Karpas-422 (cell line): ENCODE measurements at regions not wholly inside any gene's neighbourhood (a gene's known extent, or its start where the extent isn't known, plus 50 kb on each side); places are given as distances from the start of the nearest gene placed in this dataset.

Experiments used
- DNase-seq: peaks from one replicate; pipeline ENCODE4 v3.0.0-alpha.2; 2015
- H2AFZ ChIP-seq: fragments of 200-600 bp; sonication (generic); 2 replicates; pipeline ENCODE4 v1.6.1; 2014; ENCODE audit warnings: antibody characterized with exemption, low read length, mixed read lengths
- H3K27ac ChIP-seq: fragments of 200-600 bp; sonication (generic); 2 replicates; pipeline ENCODE4 v1.5.1; 2014; ENCODE audit warnings: mild to moderate bottlenecking, low read length, moderate library complexity
- H3K27me3 ChIP-seq: fragments of 200-600 bp; sonication (generic); 2 replicates; pipeline ENCODE4 v1.6.1; 2014; ENCODE audit warnings: low read length, mixed read lengths
- H3K36me3 ChIP-seq: fragments of 200-600 bp; sonication (generic); 2 replicates; pipeline ENCODE4 v1.6.1; 2014; ENCODE audit warnings: low read length, mixed read lengths; ENCODE audit not compliant: insufficient read depth
- H3K4me1 ChIP-seq: fragments of 200-600 bp; sonication (generic); 2 replicates; pipeline ENCODE4 v1.6.1; 2014; ENCODE audit warnings: mild to moderate bottlenecking, low read length, mixed read lengths
- H3K4me2 ChIP-seq: fragments of 200-600 bp; sonication (generic); 2 replicates; pipeline ENCODE4 v1.6.1; 2014; ENCODE audit warnings: low read length, low read depth, mild to moderate bottlenecking; ENCODE audit not compliant: poor library complexity, severe bottlenecking
- H3K4me3 ChIP-seq: fragments of 200-600 bp; sonication (generic); 2 replicates; pipeline ENCODE4 v1.5.1; 2014; ENCODE audit warnings: mild to moderate bottlenecking, antibody characterized with exemption, low read length, mixed read lengths
- H3K79me2 ChIP-seq: fragments of 200-600 bp; sonication (generic); 2 replicates; pipeline ENCODE4 v1.6.1; 2014; ENCODE audit warnings: mild to moderate bottlenecking, low read length, mixed read lengths
- H3K9ac ChIP-seq: fragments of 200-600 bp; sonication (generic); 2 replicates; pipeline ENCODE4 v1.6.0; 2014; ENCODE audit warnings: low read length
- H3K9me2 ChIP-seq: fragments of 200-600 bp; sonication (generic), shearing (Covaris generic); replicated peaks from 2 replicates; pipeline ENCODE4 v1.6.0; 2014; ENCODE audit warnings: mild to moderate bottlenecking, low read length, moderate library complexity; ENCODE audit not compliant: insufficient read depth
- H3K9me3 ChIP-seq: fragments of 300-700, 200-600 bp; sonication (generic); 2 replicates; pipeline ENCODE4 v1.6.1; 2014; ENCODE audit warnings: low read length, mixed read lengths
- H4K20me1 ChIP-seq: fragments of 200-600 bp; sonication (generic); 2 replicates; pipeline ENCODE4 v1.6.1; 2014; ENCODE audit warnings: mild to moderate bottlenecking, antibody characterized with exemption, low read length, low read depth; ENCODE audit not compliant: insufficient read depth

DNA sequence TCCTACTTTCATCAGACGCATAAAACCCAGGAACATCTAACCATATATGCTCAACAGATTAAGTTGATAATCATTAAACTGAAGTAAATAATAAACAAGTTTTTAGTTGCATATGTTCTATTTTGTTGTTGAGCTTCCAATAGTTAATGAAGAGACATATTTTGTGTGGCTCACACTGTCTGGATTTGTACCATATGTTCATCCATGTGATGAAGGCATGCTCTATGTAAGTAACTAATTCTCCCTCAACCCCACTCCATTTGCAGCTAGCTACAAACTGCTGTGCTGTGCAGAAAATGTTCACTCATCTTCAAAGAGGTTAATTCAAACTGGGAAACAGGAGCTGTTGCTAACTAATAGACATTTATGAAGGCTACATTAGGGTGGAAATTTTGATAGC, 589.7 kb upstream of the LRRC4C start:
- Histone ChIP-seq H3K4me1 (no peaks in the 10 kb centered on the region), H2AFZ (no peak overlapping the region), H3K9me3 (peaks cover 35% of the 10 kb centered on the region), H3K4me3 (no peak overlapping the region), H3K9me2 (no peaks in the 10 kb centered on the region), H3K36me3 (no peaks in the 10 kb centered on the region), H3K79me2 (no peaks in the 10 kb centered on the region), H3K27ac (no peak overlapping the region), H3K27me3 (no peaks in the 10 kb centered on the region), H3K4me2 (no peak overlapping the region), H3K9ac (no peak overlapping the region), H4K20me1 (no peaks in the 10 kb centered on the region)
- no peak for DNase-seq

DNA sequence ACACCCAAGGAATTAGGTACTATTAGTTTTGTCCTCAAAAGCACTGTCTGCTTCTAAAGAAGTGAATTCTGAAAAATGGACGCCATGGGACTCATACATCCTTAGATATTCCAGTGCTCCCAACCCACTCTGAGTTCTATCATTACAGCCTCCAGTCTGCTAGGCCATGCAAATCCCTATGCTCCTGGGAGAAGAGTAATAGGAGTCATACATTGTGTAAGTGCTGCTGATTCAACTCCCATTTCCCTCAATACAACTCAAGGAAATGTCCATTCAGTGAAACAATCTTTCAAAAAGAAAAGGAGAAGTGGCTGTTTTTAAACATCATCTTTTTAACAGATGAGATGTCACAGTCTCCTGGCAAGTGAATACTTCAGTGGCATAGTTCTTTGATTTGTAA, 590.2 kb upstream of the LRRC4C start:
- H3K9me3 ChIP-seq = peaks cover 34% of the 10 kb centered on the region
- H3K9me2 ChIP-seq = no peaks in the 10 kb centered on the region
- H3K36me3 ChIP-seq = no peaks in the 10 kb centered on the region
- no peak overlapping the region for H3K4me3 ChIP-seq
- H3K27ac ChIP-seq = no peak overlapping the region
- no peaks in the 10 kb centered on the region for H3K4me1 ChIP-seq
- no peak overlapping the region for H3K9ac ChIP-seq
- no peaks in the 10 kb centered on the region for H3K79me2 ChIP-seq
- no peaks in the 10 kb centered on the region for H4K20me1 ChIP-seq
- no peak overlapping the region for H3K4me2 ChIP-seq
- H2AFZ ChIP-seq = no peak overlapping the region
- no peaks in the 10 kb centered on the region for H3K27me3 ChIP-seq
- DNase-seq = no peak

DNA sequence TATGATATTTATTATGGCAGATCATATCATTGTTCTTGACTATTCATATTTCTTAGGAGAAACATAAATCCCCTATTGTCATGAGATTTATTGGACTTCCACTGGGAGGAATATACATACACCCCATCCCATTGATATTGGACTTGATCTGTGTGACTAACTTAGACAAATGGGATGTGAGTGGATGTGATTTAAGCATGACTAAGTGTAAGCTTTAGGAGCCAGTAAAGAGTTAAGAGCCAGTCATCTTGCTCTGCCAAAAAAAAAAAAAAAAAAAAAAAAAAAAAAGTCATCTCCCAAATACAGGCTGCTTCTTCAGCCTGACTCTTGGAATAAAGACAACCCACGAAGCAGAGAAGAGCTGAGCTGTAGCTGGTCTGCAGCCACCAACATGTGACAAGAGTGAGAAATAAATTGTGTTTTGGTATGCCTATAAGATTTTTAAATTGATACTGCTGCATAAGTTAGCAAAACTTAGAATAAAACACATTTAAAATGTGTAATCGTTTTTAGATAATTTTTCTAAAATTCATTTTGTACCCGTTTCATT, 595.0 kb upstream of the LRRC4C start:
- Histone ChIP-seq H3K4me2 (no peak overlapping the region), H4K20me1 (no peaks in the 10 kb centered on the region), H3K9ac (no peak overlapping the region), H3K4me3 (no peak overlapping the region), H3K36me3 (no peaks in the 10 kb centered on the region), H2AFZ (no peak overlapping the region), H3K9me3 (peaks cover 17% of the 10 kb centered on the region; the same call in 1 of the 2 replicates), H3K79me2 (no peaks in the 10 kb centered on the region), H3K4me1 (no peaks in the 10 kb centered on the region), H3K9me2 (no peaks in the 10 kb centered on the region), H3K27me3 (no peaks in the 10 kb centered on the region), H3K27ac (no peak overlapping the region)
- no peak for DNase-seq

DNA sequence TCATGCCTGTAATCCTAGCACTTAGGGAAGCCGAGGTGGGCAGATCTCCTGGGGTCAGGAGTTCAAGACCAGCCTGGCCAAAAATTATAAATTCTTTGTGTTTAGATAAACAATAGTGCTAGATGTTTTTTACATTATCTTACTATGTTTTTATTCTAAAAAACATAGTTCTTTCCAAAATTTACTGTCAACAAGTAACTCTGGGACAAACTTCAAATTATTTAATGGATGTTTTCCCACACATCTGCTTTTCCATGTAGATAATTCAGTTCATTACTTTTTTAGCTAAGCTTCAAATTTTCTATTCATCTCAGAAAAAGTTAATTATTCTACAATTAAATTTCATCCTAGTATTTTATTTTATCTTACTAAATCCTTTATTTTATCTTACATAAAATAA, 596.2 kb upstream of the LRRC4C start:
- no peak overlapping the region for H3K9ac ChIP-seq
- no peak overlapping the region for H2AFZ ChIP-seq
- H3K27me3 ChIP-seq = no peaks in the 10 kb centered on the region
- no peak overlapping the region for H3K27ac ChIP-seq
- H3K36me3 ChIP-seq = no peaks in the 10 kb centered on the region
- DNase-seq = no peak
- peaks cover 13% of the 10 kb centered on the region; the same call in 1 of the 2 replicates for H3K9me3 ChIP-seq
- H3K9me2 ChIP-seq = no peaks in the 10 kb centered on the region
- H3K79me2 ChIP-seq = no peaks in the 10 kb centered on the region
- no peaks in the 10 kb centered on the region for H4K20me1 ChIP-seq
- H3K4me1 ChIP-seq = no peaks in the 10 kb centered on the region
- no peak overlapping the region for H3K4me2 ChIP-seq
- H3K4me3 ChIP-seq = no peak overlapping the region

DNA sequence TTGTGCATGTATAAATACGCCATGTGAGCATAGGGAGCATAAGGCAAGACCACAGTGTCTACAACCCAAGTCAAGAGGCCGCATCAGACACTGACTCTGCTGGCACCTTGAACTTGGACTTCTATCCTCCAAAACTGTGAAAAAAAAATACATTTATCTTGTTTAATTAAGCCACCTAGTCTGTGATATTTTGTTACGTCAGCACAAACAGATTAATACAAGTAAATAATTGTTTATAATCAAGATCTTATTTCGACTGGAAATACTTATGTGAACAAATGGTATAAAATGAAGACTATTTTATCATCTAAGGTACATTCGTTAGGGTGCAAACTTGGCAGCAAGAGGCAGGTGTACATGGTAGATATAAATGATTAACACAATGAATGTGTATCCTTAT, 599.3 kb upstream of the LRRC4C start:
- no peaks in the 10 kb centered on the region for H3K4me1 ChIP-seq
- no peaks in the 10 kb centered on the region for H4K20me1 ChIP-seq
- no peak for DNase-seq
- H3K27me3 ChIP-seq = no peaks in the 10 kb centered on the region
- H3K9me2 ChIP-seq = no peaks in the 10 kb centered on the region
- no peaks in the 10 kb centered on the region for H3K36me3 ChIP-seq
- no peak overlapping the region for H3K4me3 ChIP-seq
- no peak overlapping the region for H3K9ac ChIP-seq
- no peak overlapping the region for H3K4me2 ChIP-seq
- peaks cover 7% of the 10 kb centered on the region for H3K9me3 ChIP-seq
- H3K27ac ChIP-seq = no peak overlapping the region
- H3K79me2 ChIP-seq = no peaks in the 10 kb centered on the region
- no peak overlapping the region for H2AFZ ChIP-seq

DNA sequence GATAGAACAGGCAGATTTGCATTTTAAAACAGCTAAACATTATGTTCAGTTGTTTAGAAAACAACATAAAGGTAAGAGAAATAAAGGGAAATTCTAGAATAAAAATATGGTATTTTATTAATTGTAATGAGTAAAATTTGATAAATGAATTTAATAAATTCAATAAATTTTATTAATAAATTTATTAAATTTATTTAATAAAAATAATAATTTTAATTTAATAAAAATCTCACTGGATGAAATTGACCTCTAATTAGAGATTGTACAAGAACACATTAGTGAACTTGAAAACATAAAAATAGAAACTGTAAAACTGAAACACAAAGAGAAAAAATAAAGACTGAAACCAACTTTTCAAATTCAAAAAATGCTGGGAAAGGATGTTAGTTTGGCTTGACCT, 605.7 kb upstream of the LRRC4C start:
- Histone ChIP-seq H2AFZ (no peak overlapping the region), H3K4me1 (no peaks in the 10 kb centered on the region), H3K36me3 (no peaks in the 10 kb centered on the region), H3K9me2 (no peaks in the 10 kb centered on the region), H3K9me3 (peaks cover 8% of the 10 kb centered on the region), H3K4me3 (no peak overlapping the region), H3K9ac (no peak overlapping the region), H3K79me2 (no peaks in the 10 kb centered on the region), H3K27ac (no peak overlapping the region), H3K4me2 (no peak overlapping the region), H3K27me3 (no peaks in the 10 kb centered on the region), H4K20me1 (no peaks in the 10 kb centered on the region)
- DNase-seq = no peak

DNA sequence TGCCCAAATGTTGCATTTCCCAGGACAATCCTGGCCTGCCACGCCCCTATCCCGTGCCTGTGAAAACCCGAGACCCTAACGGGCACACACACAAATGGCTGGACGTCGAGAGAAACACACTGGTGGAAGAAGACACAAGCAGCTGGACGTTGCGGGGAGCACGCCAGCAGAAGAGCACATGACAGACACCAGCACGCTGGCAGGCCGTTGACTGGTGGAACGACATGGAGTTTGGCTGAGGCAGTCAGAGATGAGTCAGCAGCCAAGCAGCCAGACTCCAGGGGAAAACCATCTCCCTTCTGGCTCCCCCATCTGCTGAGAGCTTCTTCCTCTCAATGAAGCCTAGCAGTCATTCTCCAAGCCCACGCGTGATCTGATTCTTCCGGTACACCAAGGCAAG, 606.7 kb upstream of the LRRC4C start:
- no peaks in the 10 kb centered on the region for H3K79me2 ChIP-seq
- no peak overlapping the region for H3K9ac ChIP-seq
- no peak overlapping the region for H2AFZ ChIP-seq
- H3K4me3 ChIP-seq = no peak overlapping the region
- H4K20me1 ChIP-seq = no peaks in the 10 kb centered on the region
- no peak overlapping the region for H3K27ac ChIP-seq
- no peak overlapping the region for H3K4me2 ChIP-seq
- no peaks in the 10 kb centered on the region for H3K4me1 ChIP-seq
- peaks cover 8% of the 10 kb centered on the region for H3K9me3 ChIP-seq
- H3K27me3 ChIP-seq = no peaks in the 10 kb centered on the region
- no peaks in the 10 kb centered on the region for H3K9me2 ChIP-seq
- H3K36me3 ChIP-seq = no peaks in the 10 kb centered on the region
- DNase-seq = no peak

DNA sequence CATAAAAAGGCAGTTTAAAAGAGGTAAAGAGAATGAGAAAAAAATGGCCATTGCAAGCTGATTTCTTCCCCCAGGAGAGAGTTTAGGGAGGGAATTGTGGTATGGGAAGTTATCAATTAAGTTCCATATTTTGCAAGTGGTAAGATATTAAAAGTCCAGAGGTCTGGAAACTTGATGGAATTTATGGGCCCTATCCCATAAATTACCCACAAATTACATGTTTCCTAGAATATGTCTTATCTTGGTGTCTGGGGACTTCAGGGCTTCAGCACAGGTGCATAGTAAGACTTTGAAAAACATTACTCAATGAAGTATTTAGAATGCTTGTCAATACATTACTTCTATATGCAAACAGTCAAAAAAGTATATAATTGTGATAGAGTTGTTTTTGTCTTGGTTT, 614.9 kb upstream of the LRRC4C start:
- H3K4me3 ChIP-seq = no peak overlapping the region
- H3K9me2 ChIP-seq = no peaks in the 10 kb centered on the region
- no peaks in the 10 kb centered on the region for H3K79me2 ChIP-seq
- no peaks in the 10 kb centered on the region for H3K4me1 ChIP-seq
- no peak for DNase-seq
- H3K9ac ChIP-seq = no peak overlapping the region
- no peak overlapping the region for H2AFZ ChIP-seq
- no peaks in the 10 kb centered on the region for H3K36me3 ChIP-seq
- no peak overlapping the region for H3K4me2 ChIP-seq
- no peak overlapping the region for H3K27ac ChIP-seq
- peaks cover 11% of the 10 kb centered on the region for H3K9me3 ChIP-seq
- no peaks in the 10 kb centered on the region for H4K20me1 ChIP-seq
- no peaks in the 10 kb centered on the region for H3K27me3 ChIP-seq

DNA sequence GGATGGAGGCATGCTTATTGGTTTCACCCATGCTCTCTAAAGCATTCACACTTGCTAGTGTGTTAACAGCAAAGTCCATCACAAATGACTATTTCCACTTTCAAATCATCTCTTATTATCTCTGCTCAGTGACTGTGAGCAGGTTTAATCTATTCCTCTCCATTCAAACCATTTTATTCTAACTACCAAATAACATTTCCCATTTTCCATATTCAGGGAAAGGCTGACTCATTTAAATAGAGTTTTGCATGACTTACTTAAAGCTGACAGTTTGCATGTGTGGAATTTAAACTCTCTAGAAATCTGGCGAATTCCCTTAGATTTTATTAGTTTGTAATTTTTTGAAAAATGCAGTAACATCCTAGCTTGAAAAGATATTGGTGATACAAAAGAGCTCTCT, 615.7 kb upstream of the LRRC4C start:
- no peak overlapping the region for H2AFZ ChIP-seq
- H3K9me2 ChIP-seq = no peaks in the 10 kb centered on the region
- DNase-seq = no peak
- H3K9ac ChIP-seq = no peak overlapping the region
- H4K20me1 ChIP-seq = no peaks in the 10 kb centered on the region
- peaks cover 16% of the 10 kb centered on the region for H3K9me3 ChIP-seq
- H3K27ac ChIP-seq = no peak overlapping the region
- no peaks in the 10 kb centered on the region for H3K4me1 ChIP-seq
- no peak overlapping the region for H3K4me3 ChIP-seq
- no peaks in the 10 kb centered on the region for H3K79me2 ChIP-seq
- no peak overlapping the region for H3K4me2 ChIP-seq
- no peaks in the 10 kb centered on the region for H3K36me3 ChIP-seq
- H3K27me3 ChIP-seq = no peaks in the 10 kb centered on the region
